ENCODE measurements at regions not wholly inside any gene's neighbourhood (a gene's known extent, or its start where the extent isn't known, plus 50 kb on each side); places are given as distances from the start of the nearest gene placed in this dataset.

GRCh38 chr3:104145164-104145563, 1221.5 kb upstream of the ALCAM start:
- TF ChIP-seq FOXM1 (IDR thresholded peaks at IDR 0.05; ENCODE audit: borderline replicate concordance) (no peak), SP1 (IDR thresholded peaks at IDR 0.05) (no peak), FOXA1 (IDR thresholded peaks at IDR 0.05) (no peak), NFRKB (IDR thresholded peaks at IDR 0.05) (no peak)

Data from HEK293T (cell line).